CD8-positive, alpha-beta memory T cell (primary cell): ENCODE measurements at regions not wholly inside any gene's neighbourhood (a gene's known extent, or its start where the extent isn't known, plus 50 kb on each side); places are given as distances from the start of the nearest gene placed in this dataset.
"Not testable (repeated sequence)": the region's sequence is repeated elsewhere in the genome, so short reads cannot be mapped to it uniquely, and the experiment has no call there.

ENCODE experiments used
- CTCF ChIA-PET: fragments of 350-600 bp; sonication (Branson Sonifier 250); formaldehyde crosslinking; loops from one replicate; lab custom pipeline; 2021; ENCODE audit warnings: antibody characterized with exemption; lab: Charles Lee
- POLR2A ChIA-PET: fragments of 350-600 bp; sonication (Branson Sonifier 250); formaldehyde crosslinking; loops from one replicate; lab custom pipeline; 2021; ENCODE audit warnings: antibody characterized with exemption; lab: Charles Lee
- DNase-seq, 5 donors: peaks; one replicate each; pipeline versions ENCODE4 v3.0.0 to v3.0.0-alpha.2; 2020 to 2022; ENCODE audit warnings: mixed read lengths in 1 of 5
- H3K27ac ChIP-seq: one replicate; pipeline ENCODE4 v1.7.0; 2013; ENCODE audit warnings: low read depth, mild to moderate bottlenecking, low read length, moderate library complexity
- H3K27me3 ChIP-seq: 2 replicates; pipeline ENCODE4 v1.7.0; 2013; ENCODE audit warnings: low read length, mild to moderate bottlenecking; ENCODE audit not compliant: insufficient read depth, poor library complexity, severe bottlenecking
- H3K36me3 ChIP-seq: 2 replicates; pipeline ENCODE4 v1.7.0; 2013; ENCODE audit warnings: mild to moderate bottlenecking, low read length, moderate library complexity; ENCODE audit not compliant: insufficient read depth
- H3K4me1 ChIP-seq: 2 replicates; pipeline ENCODE4 v1.7.0; 2013; ENCODE audit warnings: mild to moderate bottlenecking, low read length, moderate library complexity; ENCODE audit not compliant: insufficient read depth
- H3K4me3 ChIP-seq: 2 replicates; pipeline ENCODE4 v1.7.0; 2013; ENCODE audit warnings: mild to moderate bottlenecking, low read length
- H3K9me3 ChIP-seq: 2 replicates; pipeline ENCODE4 v1.7.0; 2013; ENCODE audit warnings: mild to moderate bottlenecking, low read length
- H3K27ac Mint-ChIP-seq, 8 donors: one replicate each; pipeline ENCODE4 v1.8.0; 2020 to 2021; ENCODE audit warnings: mixed read lengths in 8 of 8, mild to moderate bottlenecking in 6 of 8, inconsistent platforms in 3 of 8, moderate library complexity in 3 of 8
- H3K27me3 Mint-ChIP-seq, 2 donors: one replicate each; pipeline ENCODE4 v1.8.0; 2020 to 2021; ENCODE audit warnings: mixed read lengths in 2 of 2, mild to moderate bottlenecking in 1 of 2, moderate library complexity in 1 of 2
- H3K36me3 Mint-ChIP-seq, 3 donors: one replicate each; pipeline ENCODE4 v1.8.0; 2020 to 2021; ENCODE audit warnings: mixed read lengths in 3 of 3, inconsistent platforms in 1 of 3, mild to moderate bottlenecking in 1 of 3
- H3K4me1 Mint-ChIP-seq, 3 donors: one replicate each; pipeline ENCODE4 v1.8.0; 2020 to 2021; ENCODE audit warnings: mixed read lengths in 3 of 3, inconsistent platforms in 1 of 3, mild to moderate bottlenecking in 1 of 3
- H3K4me3 Mint-ChIP-seq, 7 donors: one replicate each; pipeline ENCODE4 v1.8.0; 2020 to 2021; ENCODE audit warnings: mixed read lengths in 7 of 7, mild to moderate bottlenecking in 6 of 7, moderate library complexity in 4 of 7, inconsistent platforms in 2 of 7
- H3K9me3 Mint-ChIP-seq, 5 donors: one replicate each; pipeline ENCODE4 v1.8.0; 2020 to 2022; ENCODE audit warnings: mixed read lengths in 5 of 5, mild to moderate bottlenecking in 3 of 5, moderate library complexity in 2 of 5, inconsistent platforms in 1 of 5

DNA sequence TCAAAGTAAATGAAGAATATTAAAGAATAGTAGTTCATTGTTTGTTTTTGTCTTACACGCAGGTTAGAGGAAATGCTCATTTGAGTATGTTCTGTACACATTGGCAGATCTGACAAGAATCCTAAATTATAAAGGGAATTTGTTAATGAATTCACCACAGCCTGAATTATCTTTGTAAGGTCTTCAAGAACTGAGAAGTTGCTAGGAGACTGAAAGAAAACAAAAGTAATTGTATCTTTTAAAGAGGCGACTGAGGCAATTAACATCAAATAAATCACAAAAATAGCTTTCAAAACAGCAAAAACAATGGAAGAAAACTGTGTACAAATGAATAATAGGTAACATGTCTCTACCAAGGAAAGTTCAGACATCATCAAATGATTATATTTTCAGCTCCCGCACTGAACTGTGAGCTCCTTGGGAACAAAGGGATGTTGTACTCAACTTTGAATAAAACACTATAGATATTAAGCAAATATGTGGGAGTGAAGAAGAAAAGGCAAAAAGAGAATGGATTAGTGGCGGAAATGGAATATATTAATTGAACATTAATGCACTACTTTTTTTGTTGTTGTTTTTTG is 51.7 kb upstream of the ATIC start:
- peaks cover 3% of the 10 kb centered on the region in 2 donors for H3K27me3 Mint-ChIP-seq
- no peak overlapping the region for H3K4me3 Mint-ChIP-seq
- Histone ChIP-seq H3K4me1 (no peaks in the 10 kb centered on the region), H3K27ac (no peak overlapping the region), H3K36me3 (no peaks in the 10 kb centered on the region), H3K4me3 (no peak overlapping the region), H3K9me3 (no peaks in the 10 kb centered on the region), H3K27me3 (no peaks in the 10 kb centered on the region)
- ChIA-PET CTCF (interaction anchor here (1.0 kb wide), 1 partner anchor 11 kb away, joined by 3 read pairs; no protein-coding TSS in a partner anchor), POLR2A (no interaction called here)
- no peaks in the 10 kb centered on the region for H3K4me1 Mint-ChIP-seq
- no peaks in the 10 kb centered on the region for H3K9me3 Mint-ChIP-seq
- no peak overlapping the region for H3K27ac Mint-ChIP-seq
- no peaks in the 10 kb centered on the region for H3K36me3 Mint-ChIP-seq
- no peak for DNase-seq

- Mint-ChIP-seq H3K4me3 (no peak overlapping the region), H3K4me1 (no peaks in the 10 kb centered on the region), H3K27me3 (peaks cover 0 to 38% of the 10 kb centered on the region in 2 donors), H3K36me3 (no peaks in the 10 kb centered on the region), H3K27ac (no peak overlapping the region), H3K9me3 (peaks cover 0 to 5% (median 0%) of the 10 kb centered on the region in 5 donors)
- Histone ChIP-seq H3K27me3 (no peaks in the 10 kb centered on the region), H3K9me3 (no peaks in the 10 kb centered on the region), H3K4me3 (no peak overlapping the region), H3K4me1 (no peaks in the 10 kb centered on the region), H3K27ac (no peak overlapping the region), H3K36me3 (no peaks in the 10 kb centered on the region)
- ChIA-PET POLR2A (no interaction called here), CTCF (no interaction called here)
- no peak for DNase-seq
These were observed 62.4 kb upstream of the ATIC start for GRCh38 chr2:215249501-215249900.

GRCh38 chr2:215245919-215246318 is 65.9 kb upstream of the ATIC start:
- H3K4me1 Mint-ChIP-seq, H3K36me3 Mint-ChIP-seq, DNase-seq, H3K9me3 Mint-ChIP-seq, H3K27me3 ChIP-seq, H3K27ac ChIP-seq, H3K4me3 ChIP-seq, H3K4me3 Mint-ChIP-seq, H3K27ac Mint-ChIP-seq, H3K9me3 ChIP-seq, POLR2A ChIA-PET, H3K36me3 ChIP-seq, H3K4me1 ChIP-seq, CTCF ChIA-PET: not testable (repeated sequence)
- H3K27me3 Mint-ChIP-seq, result peaks cover 2 to 28% of the 10 kb centered on the region in 2 donors

DNA sequence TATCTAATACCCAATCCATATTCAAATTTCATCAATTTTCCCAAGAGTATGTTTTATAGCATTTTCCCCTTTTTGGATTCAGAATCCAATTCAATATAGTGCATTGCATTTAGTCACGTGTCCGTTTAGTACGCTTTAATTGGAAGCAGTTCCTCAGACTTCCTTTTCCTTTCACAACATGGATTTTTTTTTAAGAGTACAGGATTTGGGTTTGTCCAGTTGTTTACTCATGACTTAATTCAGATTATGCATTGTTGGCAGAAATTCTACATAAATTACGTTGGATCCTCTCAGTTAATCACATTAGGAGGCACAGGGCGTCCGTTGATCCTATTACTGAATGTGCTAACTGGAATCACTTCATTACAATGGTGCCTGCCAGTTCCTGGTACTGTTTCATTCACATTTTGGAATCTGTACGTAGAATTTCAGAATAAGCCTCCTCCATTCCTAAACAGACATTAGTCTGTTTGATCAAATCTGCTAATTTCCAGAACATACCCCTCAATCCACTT is 70.0 kb upstream of the ATIC start:
- Histone ChIP-seq H3K27me3 (no peaks in the 10 kb centered on the region), H3K4me1 (no peaks in the 10 kb centered on the region), H3K4me3 (no peak overlapping the region), H3K27ac (no peak overlapping the region), H3K36me3 (no peaks in the 10 kb centered on the region), H3K9me3 (no peaks in the 10 kb centered on the region)
- Mint-ChIP-seq H3K4me3 (no peak overlapping the region), H3K4me1 (no peaks in the 10 kb centered on the region), H3K36me3 (no peaks in the 10 kb centered on the region), H3K9me3 (peaks cover 0 to 2% (median 0%) of the 10 kb centered on the region in 5 donors), H3K27ac (no peak overlapping the region), H3K27me3 (peaks cover 2 to 14% of the 10 kb centered on the region in 2 donors)
- DNase-seq, result no peak
- ChIA-PET POLR2A (no interaction called here), CTCF (no interaction called here)

DNA sequence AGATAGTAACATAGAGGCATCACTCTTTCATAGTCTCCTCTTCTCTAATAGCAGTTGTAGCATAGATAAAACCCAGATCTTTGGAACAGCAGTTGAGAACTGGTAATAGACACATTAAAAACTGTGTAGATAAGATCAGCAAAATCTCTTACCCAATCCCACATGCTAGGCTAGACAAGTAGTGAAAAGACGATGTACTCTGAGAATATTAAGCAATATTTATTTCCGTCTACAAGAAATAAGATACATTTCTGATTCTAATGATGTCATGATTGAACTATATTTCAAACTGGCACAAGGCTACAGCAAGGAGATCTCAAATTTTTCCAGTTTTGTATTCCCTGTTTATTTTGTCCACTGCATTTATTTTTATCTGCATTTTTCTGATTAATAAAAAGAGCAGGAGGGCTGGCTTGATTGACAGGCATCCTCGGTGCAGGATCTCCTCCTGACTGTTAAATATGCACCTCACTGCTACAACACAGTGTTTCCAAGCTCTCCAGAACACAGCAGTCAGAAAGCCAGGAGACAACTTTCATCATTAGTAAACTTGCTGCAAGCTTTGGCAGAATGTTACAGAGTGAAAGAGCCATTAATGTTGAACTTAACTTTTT is 73.3 kb upstream of the ATIC start:
- Histone ChIP-seq H3K27ac (no peak overlapping the region), H3K27me3 (no peaks in the 10 kb centered on the region), H3K4me3 (no peak overlapping the region), H3K4me1 (no peaks in the 10 kb centered on the region), H3K36me3 (no peaks in the 10 kb centered on the region), H3K9me3 (no peaks in the 10 kb centered on the region)
- no peaks in the 10 kb centered on the region for H3K36me3 Mint-ChIP-seq
- no peak overlapping the region for H3K4me3 Mint-ChIP-seq
- H3K4me1 Mint-ChIP-seq, result no peaks in the 10 kb centered on the region
- peaks cover 0 to 2% (median 0%) of the 10 kb centered on the region in 5 donors for H3K9me3 Mint-ChIP-seq
- ChIA-PET CTCF (no interaction called here), POLR2A (no interaction called here)
- H3K27me3 Mint-ChIP-seq, result peaks cover 2 to 9% of the 10 kb centered on the region in 2 donors
- no peak overlapping the region for H3K27ac Mint-ChIP-seq
- DNase-seq, result no peak

DNA sequence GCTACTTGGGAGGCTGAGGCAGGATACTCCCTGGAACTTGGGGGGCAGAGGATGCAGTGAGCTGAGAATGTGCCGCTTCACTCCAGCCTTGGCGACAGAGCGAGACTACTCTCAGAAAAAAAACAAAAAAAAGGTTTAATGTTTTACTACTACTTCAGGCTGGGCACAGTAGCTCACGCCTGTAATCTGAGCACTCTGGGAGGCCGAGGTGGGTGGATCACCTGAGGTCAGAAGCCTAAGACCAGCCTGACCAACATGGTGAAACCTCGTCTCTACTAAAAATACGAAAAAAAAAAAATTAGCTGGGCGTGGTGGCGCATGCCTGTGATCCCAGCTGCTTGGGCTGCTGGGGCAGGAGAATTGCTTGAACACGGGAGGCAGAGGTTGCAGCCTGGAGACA is 75.7 kb upstream of the ATIC start:
- H3K27me3 Mint-ChIP-seq, result peaks cover 3 to 14% of the 10 kb centered on the region in 2 donors
- Histone ChIP-seq H3K27ac (no peak overlapping the region), H3K27me3 (no peaks in the 10 kb centered on the region), H3K36me3 (no peaks in the 10 kb centered on the region), H3K4me3 (no peak overlapping the region), H3K4me1 (no peaks in the 10 kb centered on the region), H3K9me3 (no peaks in the 10 kb centered on the region)
- no peak overlapping the region for H3K4me3 Mint-ChIP-seq
- DNase-seq, result no peak
- H3K4me1 Mint-ChIP-seq, result no peaks in the 10 kb centered on the region
- no peaks in the 10 kb centered on the region for H3K36me3 Mint-ChIP-seq
- ChIA-PET CTCF (no interaction called here), POLR2A (no interaction called here)
- H3K9me3 Mint-ChIP-seq, result no peaks in the 10 kb centered on the region
- no peak overlapping the region for H3K27ac Mint-ChIP-seq

DNA sequence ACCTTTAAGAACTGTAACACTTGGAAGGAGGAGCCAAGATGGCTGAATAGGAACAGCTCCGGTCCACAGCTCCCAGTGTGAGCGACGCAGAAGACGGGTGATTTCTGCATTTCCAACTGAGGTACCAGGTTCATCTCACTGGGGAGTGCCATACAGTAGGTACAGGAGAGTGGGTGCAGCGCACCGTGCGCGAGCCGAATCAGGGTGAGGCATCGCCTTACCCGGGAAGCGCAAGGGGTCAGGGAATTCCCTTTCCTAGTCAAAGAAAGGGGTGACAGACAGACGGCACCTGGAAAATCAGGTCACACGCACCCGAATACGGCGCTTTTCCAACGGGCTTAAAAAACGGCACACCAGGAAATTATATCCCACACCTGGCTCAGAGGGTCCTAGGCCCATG is 81.8 kb upstream of the ABCA12 start:
- POLR2A ChIA-PET, H3K27ac Mint-ChIP-seq: not testable (repeated sequence)

DNA sequence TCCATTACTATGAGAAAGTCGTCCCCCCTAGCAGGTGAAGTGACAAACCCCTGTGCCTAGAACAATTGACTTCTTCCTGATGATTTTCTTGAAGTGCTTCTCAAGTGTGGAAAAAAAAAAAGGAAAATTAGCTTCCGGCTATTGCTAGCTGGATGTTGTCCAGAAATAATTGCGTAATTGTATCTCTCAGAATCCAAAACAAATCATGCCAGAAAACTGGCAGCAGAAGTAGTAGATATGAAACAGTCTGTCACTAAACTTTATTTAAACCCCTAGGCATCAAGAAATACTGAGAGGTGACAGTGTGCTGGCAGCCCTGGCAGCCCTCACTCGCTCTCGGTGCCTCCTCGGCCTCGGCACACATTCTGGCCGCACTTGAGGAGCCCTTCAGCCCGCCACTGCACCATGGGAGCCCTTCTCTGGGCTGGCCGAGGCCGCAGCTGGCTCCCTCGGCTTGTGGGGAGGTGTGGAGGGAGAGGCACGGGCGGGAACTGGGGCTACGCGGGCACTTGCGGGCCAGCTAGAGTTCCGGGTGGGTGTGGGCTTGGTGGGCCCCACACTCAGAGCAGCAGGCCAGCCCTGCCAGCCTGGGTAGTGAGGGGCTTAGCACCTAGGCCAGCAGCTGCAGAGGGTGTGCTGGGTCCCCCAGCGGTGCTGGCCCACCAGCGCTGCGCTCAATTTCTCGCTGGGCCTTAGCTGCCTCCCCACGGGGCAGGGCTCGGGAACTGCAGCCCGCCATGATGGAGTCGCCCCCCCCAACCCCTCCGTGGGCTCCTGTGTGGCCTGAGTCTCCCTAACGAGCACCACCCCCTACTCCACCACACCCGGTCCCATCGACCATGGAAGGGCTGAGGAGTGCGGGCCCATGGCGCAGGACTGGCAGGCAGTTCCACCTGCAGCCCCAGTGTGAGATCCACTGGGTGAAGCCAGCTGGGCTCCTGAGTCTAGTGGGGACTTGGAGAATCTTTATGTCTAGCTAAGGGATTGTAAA is 80.5 kb upstream of the ABCA12 start:
- ChIA-PET CTCF (no interaction called here), POLR2A (no interaction called here)
- no peaks in the 10 kb centered on the region for H3K36me3 ChIP-seq
- no peak overlapping the region for H3K27ac Mint-ChIP-seq
- H3K36me3 Mint-ChIP-seq, result no peaks in the 10 kb centered on the region
- no peak overlapping the region for H3K4me3 Mint-ChIP-seq
- H3K4me1 ChIP-seq, result no peaks in the 10 kb centered on the region
- H3K4me1 Mint-ChIP-seq, result no peaks in the 10 kb centered on the region
- no peak overlapping the region for H3K27ac ChIP-seq
- no peaks in the 10 kb centered on the region for H3K9me3 ChIP-seq
- peaks cover 0 to 3% (median 0%) of the 10 kb centered on the region in 5 donors for H3K9me3 Mint-ChIP-seq
- no peak for DNase-seq
- peaks cover 3 to 15% of the 10 kb centered on the region in 2 donors for H3K27me3 Mint-ChIP-seq
- H3K27me3 ChIP-seq, result no peaks in the 10 kb centered on the region
- H3K4me3 ChIP-seq, result no peak overlapping the region

More for the DNA sequence above, 81.8 kb upstream of the ABCA12 start:
- H3K9me3 ChIP-seq, H3K36me3 ChIP-seq, H3K4me1 ChIP-seq, H3K27ac ChIP-seq, DNase-seq, CTCF ChIA-PET, H3K27me3 ChIP-seq, H3K36me3 Mint-ChIP-seq, H3K9me3 Mint-ChIP-seq, H3K4me1 Mint-ChIP-seq, H3K4me3 ChIP-seq, H3K4me3 Mint-ChIP-seq: not testable (repeated sequence)
- peaks cover 1 to 15% of the 10 kb centered on the region in 2 donors for H3K27me3 Mint-ChIP-seq
